ENCODE measurements at regions not wholly inside any gene's neighbourhood (a gene's known extent, or its start where the extent isn't known, plus 50 kb on each side); places are given as distances from the start of the nearest gene placed in this dataset.

DNA sequence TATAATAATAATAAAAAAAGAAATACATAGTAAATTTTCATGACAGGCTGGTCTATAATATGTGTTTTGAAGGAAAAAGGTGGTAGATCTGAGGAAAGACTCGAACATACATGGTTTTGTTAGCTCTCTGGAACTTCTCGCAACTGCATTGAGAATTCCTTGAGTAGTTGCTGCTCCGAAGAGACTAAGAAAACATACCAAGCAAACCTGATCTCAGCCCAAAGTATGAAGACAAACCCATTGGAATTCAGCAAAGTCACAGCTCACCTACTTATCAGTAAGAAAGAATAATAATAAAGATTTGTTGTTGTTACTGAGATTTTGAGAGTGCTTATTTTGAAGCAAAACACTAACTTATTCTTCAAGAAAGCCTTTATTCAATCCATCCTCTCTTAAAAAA is 1107.1 kb upstream of the EYS start:
- Histone ChIP-seq H3K9ac (ENCODE audit: low read depth, low read length) (no peak overlapping the region), H3K27ac (ENCODE audit: low read length) (no peak overlapping the region), H3K79me2 (ENCODE audit: insufficient read depth, low read length) (no peaks in the 10 kb centered on the region), H3K4me1 (ENCODE audit: insufficient read depth, low read length) (no peaks in the 10 kb centered on the region), H3K4me2 (ENCODE audit: insufficient read depth, low read length) (no peak overlapping the region), H3K27me3 (ENCODE audit: insufficient read depth, low read length, poor library complexity) (no peaks in the 10 kb centered on the region), H3K4me3 (ENCODE audit: low read depth in 1 of 2, low read length in 2 of 2) (no peak overlapping the region), H3K36me3 (ENCODE audit: insufficient read depth, low read length) (no peaks in the 10 kb centered on the region), H3K9me3 (ENCODE audit: insufficient read depth, low read length, severe bottlenecking) (no peaks in the 10 kb centered on the region), H2AFZ (ENCODE audit: low read depth, low read length) (no peak overlapping the region), H4K20me1 (ENCODE audit: insufficient read depth, low read length) (no peaks in the 10 kb centered on the region)
- DNase-seq (no peak), ATAC-seq (ENCODE audit: insufficient read depth, low read depth) (no peak)
- TF ChIP-seq CTCF (IDR thresholded peaks at IDR 0.05; ENCODE audit: borderline replicate concordance, extremely low read depth, low read length, poor library complexity, severe bottlenecking) (no peak), EZH2 (IDR thresholded peaks at IDR 0.05; ENCODE audit: borderline replicate concordance, low read depth, low read length, severe bottlenecking) (no peak)

- Histone ChIP-seq H3K9me3 (ENCODE audit: insufficient read depth, low read length, severe bottlenecking) (no peaks in the 10 kb centered on the region), H3K79me2 (ENCODE audit: insufficient read depth, low read length) (no peaks in the 10 kb centered on the region), H4K20me1 (ENCODE audit: insufficient read depth, low read length) (no peaks in the 10 kb centered on the region), H2AFZ (ENCODE audit: low read depth, low read length) (no peak overlapping the region), H3K4me3 (ENCODE audit: low read depth in 1 of 2, low read length in 2 of 2) (no peak overlapping the region), H3K36me3 (ENCODE audit: insufficient read depth, low read length) (no peaks in the 10 kb centered on the region), H3K9ac (ENCODE audit: low read depth, low read length) (no peak overlapping the region), H3K4me1 (ENCODE audit: insufficient read depth, low read length) (no peaks in the 10 kb centered on the region), H3K27me3 (ENCODE audit: insufficient read depth, low read length, poor library complexity) (no peaks in the 10 kb centered on the region), H3K4me2 (ENCODE audit: insufficient read depth, low read length) (no peak overlapping the region), H3K27ac (ENCODE audit: low read length) (no peak overlapping the region)
- ATAC-seq (ENCODE audit: insufficient read depth, low read depth), result no peak
- DNase-seq, result no peak
- TF ChIP-seq EZH2 (IDR thresholded peaks at IDR 0.05; ENCODE audit: borderline replicate concordance, low read depth, low read length, severe bottlenecking), result no peak
- TF ChIP-seq CTCF (IDR thresholded peaks at IDR 0.05; ENCODE audit: borderline replicate concordance, extremely low read depth, low read length, poor library complexity, severe bottlenecking), result no peak
Measured at GRCh38 chr6:66808771-66809170, 1101.7 kb upstream of the EYS start.

DNA sequence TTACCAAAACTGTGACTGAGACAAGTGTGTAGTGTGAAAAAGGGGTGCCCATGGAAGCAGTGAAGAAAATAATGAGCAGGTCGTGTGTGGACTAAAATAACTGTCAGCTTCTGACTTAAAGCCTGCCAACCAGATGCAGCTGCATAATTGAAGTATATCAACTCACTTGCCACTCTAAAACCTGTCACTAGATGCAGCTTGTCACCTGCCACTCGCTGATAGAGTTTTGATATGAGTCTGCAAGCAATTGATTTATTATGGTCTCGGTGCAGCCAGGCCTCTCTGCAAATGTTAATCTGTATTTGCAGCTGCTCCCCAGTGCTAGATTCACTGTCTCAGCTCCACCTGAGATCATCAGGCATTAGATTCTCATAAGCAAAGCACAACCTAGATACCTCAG is 1090.0 kb upstream of the EYS start:
- no peak overlapping the region for H3K9ac ChIP-seq (ENCODE audit: low read depth, low read length)
- ATAC-seq (ENCODE audit: insufficient read depth, low read depth) (no peak), DNase-seq (no peak)
- no peaks in the 10 kb centered on the region for H3K79me2 ChIP-seq (ENCODE audit: insufficient read depth, low read length)
- no peaks in the 10 kb centered on the region for H4K20me1 ChIP-seq (ENCODE audit: insufficient read depth, low read length)
- TF ChIP-seq EZH2 (IDR thresholded peaks at IDR 0.05; ENCODE audit: borderline replicate concordance, low read depth, low read length, severe bottlenecking) (no peak), CTCF (IDR thresholded peaks at IDR 0.05; ENCODE audit: borderline replicate concordance, extremely low read depth, low read length, poor library complexity, severe bottlenecking) (no peak)
- no peaks in the 10 kb centered on the region for H3K27me3 ChIP-seq (ENCODE audit: insufficient read depth, low read length, poor library complexity)
- no peak overlapping the region for H2AFZ ChIP-seq (ENCODE audit: low read depth, low read length)
- no peaks in the 10 kb centered on the region for H3K4me1 ChIP-seq (ENCODE audit: insufficient read depth, low read length)
- no peaks in the 10 kb centered on the region for H3K36me3 ChIP-seq (ENCODE audit: insufficient read depth, low read length)
- H3K27ac ChIP-seq (ENCODE audit: low read length), result no peak overlapping the region
- H3K4me2 ChIP-seq (ENCODE audit: insufficient read depth, low read length), result no peak overlapping the region
- no peaks in the 10 kb centered on the region for H3K9me3 ChIP-seq (ENCODE audit: insufficient read depth, low read length, severe bottlenecking)
- no peak overlapping the region for H3K4me3 ChIP-seq (ENCODE audit: low read depth in 1 of 2, low read length in 2 of 2)

DNA sequence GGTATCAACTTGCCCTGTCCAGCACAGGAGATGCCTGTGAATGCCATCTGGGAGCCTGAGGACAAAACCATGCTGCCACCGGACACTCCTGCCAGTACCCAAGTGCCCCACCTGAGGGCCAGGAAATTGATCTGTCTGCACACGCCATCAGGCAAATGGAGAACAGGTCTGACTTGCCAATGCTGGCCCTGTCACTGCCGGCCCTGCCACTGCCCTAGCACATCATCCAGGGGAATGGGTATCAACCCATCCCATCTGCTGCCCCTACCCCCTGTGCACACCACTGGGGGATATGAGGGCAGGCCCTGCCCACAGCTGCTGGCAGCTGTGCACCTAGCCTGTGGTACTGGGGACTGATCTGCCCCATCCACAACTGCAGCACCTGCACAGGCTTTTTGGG is 1081.6 kb upstream of the EYS start:
- H3K9me3 ChIP-seq (ENCODE audit: insufficient read depth, low read length, severe bottlenecking), result peaks cover 12% of the 10 kb centered on the region
- no peaks in the 10 kb centered on the region for H3K36me3 ChIP-seq (ENCODE audit: insufficient read depth, low read length)
- no peaks in the 10 kb centered on the region for H3K4me1 ChIP-seq (ENCODE audit: insufficient read depth, low read length)
- H3K27ac ChIP-seq (ENCODE audit: low read length), result no peak overlapping the region
- TF ChIP-seq CTCF (IDR thresholded peaks at IDR 0.05; ENCODE audit: borderline replicate concordance, extremely low read depth, low read length, poor library complexity, severe bottlenecking), result no peak
- no peak for TF ChIP-seq EZH2 (IDR thresholded peaks at IDR 0.05; ENCODE audit: borderline replicate concordance, low read depth, low read length, severe bottlenecking)
- H3K27me3 ChIP-seq (ENCODE audit: insufficient read depth, low read length, poor library complexity), result no peaks in the 10 kb centered on the region
- no peaks in the 10 kb centered on the region for H3K79me2 ChIP-seq (ENCODE audit: insufficient read depth, low read length)
- no peak overlapping the region for H3K4me2 ChIP-seq (ENCODE audit: insufficient read depth, low read length)
- no peak for ATAC-seq (ENCODE audit: insufficient read depth, low read depth)
- H2AFZ ChIP-seq (ENCODE audit: low read depth, low read length), result no peak overlapping the region
- H3K4me3 ChIP-seq (ENCODE audit: low read depth in 1 of 2, low read length in 2 of 2), result no peak overlapping the region
- H3K9ac ChIP-seq (ENCODE audit: low read depth, low read length), result no peak overlapping the region
- no peak for DNase-seq
- no peaks in the 10 kb centered on the region for H4K20me1 ChIP-seq (ENCODE audit: insufficient read depth, low read length)
